SK-N-SH treated with all-trans-retinoic acid at 6 μM for 48 hours (cell line): ENCODE measurements at regions not wholly inside any gene's neighbourhood (a gene's known extent, or its start where the extent isn't known, plus 50 kb on each side); places are given as distances from the start of the nearest gene placed in this dataset.

Experiments used
- ATAC-seq: fragments of 200-7000 bp; cut with Tn5 transposase; 3 replicates; pipeline ENCODE4 v1.9.1; 2020; ENCODE audit warnings: mild to moderate bottlenecking, moderate library complexity
- ARNTL ChIP-seq: fragments of 450-650 bp; formaldehyde crosslinking; IDR thresholded peaks from 2 replicates; pipeline ENCODE4 v1.5.0; 2020; ENCODE audit warnings: low read depth, mild to moderate bottlenecking, moderate library complexity, borderline replicate concordance
- BACH2 ChIP-seq: fragments of 250-450 bp; sonication (Bioruptor Pico); IDR thresholded peaks from 2 replicates; pipeline ENCODE4 v1.9.0; 2021; ENCODE audit warnings: mild to moderate bottlenecking, borderline replicate concordance
- CSDC2 ChIP-seq: fragments of 250-450 bp; sonication (Bioruptor Pico); IDR thresholded peaks from 2 replicates; pipeline ENCODE4 v1.5.0; 2020; ENCODE audit warnings: mild to moderate bottlenecking, moderate library complexity
- ESRRG ChIP-seq: fragments of 250-450 bp; sonication (Bioruptor Pico); IDR thresholded peaks from 2 replicates; pipeline ENCODE4 v1.6.1; 2021; ENCODE audit warnings: mild to moderate bottlenecking
- ISL1 ChIP-seq: fragments of 250-450 bp; sonication (Bioruptor Pico); IDR thresholded peaks from 2 replicates; pipeline ENCODE4 v2.1.2; 2022; ENCODE audit warnings: mild to moderate bottlenecking, moderate library complexity
- OSR1 ChIP-seq: fragments of 250-450 bp; sonication (Bioruptor Pico); IDR thresholded peaks from 2 replicates; pipeline ENCODE4 v1.8.0; 2022; ENCODE audit warnings: moderate library complexity, mild to moderate bottlenecking, inconsistent platforms
- PPARA ChIP-seq: fragments of 250-450 bp; sonication (Bioruptor Pico); IDR thresholded peaks from 2 replicates; pipeline ENCODE4 v1.5.0; 2020; ENCODE audit warnings: mild to moderate bottlenecking, borderline replicate concordance
- RARB ChIP-seq: fragments of 250-450 bp; sonication (Bioruptor Pico); IDR thresholded peaks from 2 replicates; pipeline ENCODE4 v1.8.0; 2021; ENCODE audit warnings: mild to moderate bottlenecking, moderate library complexity
- SNAI2 ChIP-seq: fragments of 250-450 bp; sonication (Bioruptor Pico); IDR thresholded peaks from 2 replicates; pipeline ENCODE4 v1.5.0; 2020; ENCODE audit warnings: mild to moderate bottlenecking, moderate library complexity
- TCF4 ChIP-seq: fragments of 250-450 bp; sonication (Bioruptor Pico); IDR thresholded peaks from 2 replicates; pipeline ENCODE4 v1.8.0; 2021; ENCODE audit warnings: mild to moderate bottlenecking, moderate library complexity, borderline replicate concordance
- TOX ChIP-seq: fragments of 250-450 bp; sonication (Bioruptor Pico); IDR thresholded peaks from 2 replicates; pipeline ENCODE4 v1.8.0; 2021; ENCODE audit warnings: mild to moderate bottlenecking, moderate library complexity, borderline replicate concordance
- ZC3H10 ChIP-seq: fragments of 250-450 bp; sonication (Bioruptor Pico); IDR thresholded peaks from 2 replicates; pipeline ENCODE4 v1.5.1; 2021; ENCODE audit warnings: mild to moderate bottlenecking, moderate library complexity
- ZFP3 ChIP-seq: fragments of 250-450 bp; sonication (Bioruptor Pico); IDR thresholded peaks from 2 replicates; pipeline ENCODE4 v1.5.0; 2020; ENCODE audit warnings: mild to moderate bottlenecking, moderate library complexity
- ZFP30 ChIP-seq: fragments of 450-650 bp; formaldehyde crosslinking; IDR thresholded peaks from 2 replicates; pipeline ENCODE4 v1.5.0; 2022; ENCODE audit warnings: mild to moderate bottlenecking, moderate library complexity
- ZNF565 ChIP-seq: fragments of 450-650 bp; formaldehyde crosslinking; conservative IDR thresholded peaks from 2 replicates; pipeline ENCODE4 v1.5.0; 2020; ENCODE audit warnings: low read depth, mild to moderate bottlenecking, moderate library complexity
- ZNF70 ChIP-seq: fragments of 450-650 bp; formaldehyde crosslinking; IDR thresholded peaks from 2 replicates; pipeline ENCODE4 v1.5.0; 2020; ENCODE audit warnings: mild to moderate bottlenecking, moderate library complexity
- ZNF8 ChIP-seq: fragments of 450-650 bp; formaldehyde crosslinking; IDR thresholded peaks from 2 replicates; pipeline ENCODE4 v1.5.0; 2020; ENCODE audit warnings: mild to moderate bottlenecking, moderate library complexity
- TF ChIP-seq, protein P1 (sequence below): fragments of 250-450 bp; sonication (Bioruptor Pico); IDR thresholded peaks from 2 replicates; pipeline ENCODE4 v1.8.0; 2021; ENCODE audit warnings: low read depth, mild to moderate bottlenecking, moderate library complexity, borderline replicate concordance
- TF ChIP-seq, protein P2 (sequence below): fragments of 250-450 bp; sonication (Bioruptor Pico); IDR thresholded peaks from 2 replicates; pipeline ENCODE4 v1.5.0; 2020; ENCODE audit warnings: mild to moderate bottlenecking, moderate library complexity
- TF ChIP-seq, protein P3 (sequence below): fragments of 250-450 bp; sonication (Bioruptor Pico); IDR thresholded peaks from 2 replicates; pipeline ENCODE4 v1.5.1; 2021; ENCODE audit warnings: mild to moderate bottlenecking, moderate library complexity

DNA sequence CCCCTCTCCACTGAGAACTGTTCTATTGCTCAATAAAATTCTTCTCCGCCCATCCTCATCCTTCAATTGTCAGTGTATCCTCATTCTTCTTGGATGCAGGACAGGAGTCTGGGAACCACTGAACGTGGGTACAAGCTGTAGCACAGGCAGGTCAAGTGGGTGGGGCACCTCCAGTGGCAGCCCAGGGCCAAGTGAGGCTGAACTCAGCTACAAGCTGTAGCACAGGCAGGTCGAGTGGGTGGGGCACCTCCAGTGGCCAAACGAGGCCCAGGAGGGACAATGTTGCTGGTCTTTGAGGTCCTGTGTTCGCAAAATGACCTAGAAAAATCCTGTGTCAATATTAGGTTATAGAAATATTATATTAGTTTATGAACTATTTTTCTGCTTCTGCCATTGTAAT, 352.0 kb downstream of the TMX3 start (continued):
- TF ChIP-seq, protein P1, sequence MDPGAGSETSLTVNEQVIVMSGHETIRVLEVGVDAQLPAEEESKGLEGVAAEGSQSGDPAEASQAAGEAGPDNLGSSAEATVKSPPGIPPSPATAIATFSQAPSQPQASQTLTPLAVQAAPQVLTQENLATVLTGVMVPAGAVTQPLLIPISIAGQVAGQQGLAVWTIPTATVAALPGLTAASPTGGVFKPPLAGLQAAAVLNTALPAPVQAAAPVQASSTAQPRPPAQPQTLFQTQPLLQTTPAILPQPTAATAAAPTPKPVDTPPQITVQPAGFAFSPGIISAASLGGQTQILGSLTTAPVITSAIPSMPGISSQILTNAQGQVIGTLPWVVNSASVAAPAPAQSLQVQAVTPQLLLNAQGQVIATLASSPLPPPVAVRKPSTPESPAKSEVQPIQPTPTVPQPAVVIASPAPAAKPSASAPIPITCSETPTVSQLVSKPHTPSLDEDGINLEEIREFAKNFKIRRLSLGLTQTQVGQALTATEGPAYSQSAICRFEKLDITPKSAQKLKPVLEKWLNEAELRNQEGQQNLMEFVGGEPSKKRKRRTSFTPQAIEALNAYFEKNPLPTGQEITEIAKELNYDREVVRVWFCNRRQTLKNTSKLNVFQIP (CRISPR knock-in tag) = no peak

DNA sequence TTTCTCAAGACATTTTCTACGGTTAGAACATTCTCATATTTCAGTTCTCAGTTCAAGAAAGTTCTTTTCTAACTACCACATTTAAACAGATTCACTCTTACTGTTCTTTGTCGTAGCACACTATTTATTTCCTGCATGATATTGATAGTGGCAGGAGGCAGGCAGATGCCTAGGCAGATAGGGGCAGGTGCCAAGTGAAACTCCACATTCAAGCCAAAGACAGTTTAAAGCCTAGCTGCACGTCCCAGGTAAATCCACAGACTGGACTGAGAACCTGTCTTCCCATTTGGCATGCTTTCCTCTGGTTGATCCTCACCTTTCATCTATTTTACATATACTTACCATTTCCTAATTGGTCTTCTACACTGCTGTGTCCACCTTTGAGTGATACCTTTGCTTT, 359.3 kb downstream of the TMX3 start:
- ATAC-seq = no peak
- no peak for TF ChIP-seq TCF4 (CRISPR knock-in tag)

DNA sequence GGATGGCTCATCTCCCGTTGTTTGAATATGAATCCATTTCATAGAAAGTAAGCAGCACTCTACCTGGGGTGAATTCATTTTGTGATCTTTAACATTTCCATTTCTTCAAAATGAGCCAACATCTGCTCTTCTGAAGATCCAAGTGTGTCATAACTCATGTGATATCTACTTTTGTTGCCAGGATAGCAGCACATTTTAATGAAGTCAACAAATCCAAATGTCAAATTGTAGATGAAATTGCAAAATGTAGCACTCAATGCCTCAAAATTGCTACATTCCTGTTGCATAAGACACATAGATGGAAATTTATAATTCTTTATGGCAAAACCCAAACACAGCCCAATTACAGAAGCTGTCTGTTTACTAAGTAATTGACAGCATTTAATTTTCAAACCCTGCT, 360.7 kb downstream of the TMX3 start:
- no peak for ATAC-seq

DNA sequence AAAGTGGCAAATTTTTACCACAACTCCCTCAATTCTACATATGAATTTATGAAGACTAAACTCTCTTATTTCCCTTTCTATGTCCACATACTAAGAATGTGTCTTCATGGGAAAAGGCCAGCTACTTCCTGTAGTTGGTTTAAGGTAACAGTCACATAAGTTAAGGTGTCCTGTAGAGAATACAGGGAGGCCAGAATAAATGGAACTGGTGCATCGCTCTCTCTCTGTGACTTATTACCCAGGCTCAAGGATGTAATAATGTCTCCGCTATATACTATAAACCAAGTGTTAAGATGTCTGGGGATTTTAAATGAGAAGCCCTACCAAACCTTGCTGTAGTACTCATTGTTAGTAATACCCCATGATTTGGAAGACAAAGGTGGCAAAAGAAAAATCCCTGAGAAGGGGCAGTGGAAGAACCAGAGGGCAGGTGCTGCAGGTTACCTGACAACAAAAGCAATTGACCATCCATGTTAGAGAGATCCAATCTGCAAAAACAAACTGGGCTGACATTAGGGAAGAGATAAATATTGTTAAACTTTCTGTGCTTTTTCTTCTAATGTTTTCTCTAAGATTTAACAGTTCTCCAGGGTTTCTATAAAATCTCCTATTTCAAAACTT, 372.8 kb downstream of the TMX3 start:
- TF ChIP-seq TOX (no peak), ISL1 (CRISPR knock-in tag) (no peak), PPARA (CRISPR knock-in tag) (no peak), ESRRG (CRISPR knock-in tag) (no peak), BACH2 (CRISPR knock-in tag) (no peak), CSDC2 (CRISPR knock-in tag) (no peak), RARB (CRISPR knock-in tag) (no peak), SNAI2 (CRISPR knock-in tag) (no peak), ZFP3 (no peak), ZFP30 (CRISPR knock-in tag) (no peak), OSR1 (CRISPR knock-in tag) (no peak), ZC3H10 (CRISPR knock-in tag) (no peak), ZNF8 (CRISPR knock-in tag) (no peak), TCF4 (CRISPR knock-in tag) (no peak), ARNTL (CRISPR knock-in tag) (no peak), ZNF70 (CRISPR knock-in tag) (no peak)
- TF ChIP-seq, protein P2, sequence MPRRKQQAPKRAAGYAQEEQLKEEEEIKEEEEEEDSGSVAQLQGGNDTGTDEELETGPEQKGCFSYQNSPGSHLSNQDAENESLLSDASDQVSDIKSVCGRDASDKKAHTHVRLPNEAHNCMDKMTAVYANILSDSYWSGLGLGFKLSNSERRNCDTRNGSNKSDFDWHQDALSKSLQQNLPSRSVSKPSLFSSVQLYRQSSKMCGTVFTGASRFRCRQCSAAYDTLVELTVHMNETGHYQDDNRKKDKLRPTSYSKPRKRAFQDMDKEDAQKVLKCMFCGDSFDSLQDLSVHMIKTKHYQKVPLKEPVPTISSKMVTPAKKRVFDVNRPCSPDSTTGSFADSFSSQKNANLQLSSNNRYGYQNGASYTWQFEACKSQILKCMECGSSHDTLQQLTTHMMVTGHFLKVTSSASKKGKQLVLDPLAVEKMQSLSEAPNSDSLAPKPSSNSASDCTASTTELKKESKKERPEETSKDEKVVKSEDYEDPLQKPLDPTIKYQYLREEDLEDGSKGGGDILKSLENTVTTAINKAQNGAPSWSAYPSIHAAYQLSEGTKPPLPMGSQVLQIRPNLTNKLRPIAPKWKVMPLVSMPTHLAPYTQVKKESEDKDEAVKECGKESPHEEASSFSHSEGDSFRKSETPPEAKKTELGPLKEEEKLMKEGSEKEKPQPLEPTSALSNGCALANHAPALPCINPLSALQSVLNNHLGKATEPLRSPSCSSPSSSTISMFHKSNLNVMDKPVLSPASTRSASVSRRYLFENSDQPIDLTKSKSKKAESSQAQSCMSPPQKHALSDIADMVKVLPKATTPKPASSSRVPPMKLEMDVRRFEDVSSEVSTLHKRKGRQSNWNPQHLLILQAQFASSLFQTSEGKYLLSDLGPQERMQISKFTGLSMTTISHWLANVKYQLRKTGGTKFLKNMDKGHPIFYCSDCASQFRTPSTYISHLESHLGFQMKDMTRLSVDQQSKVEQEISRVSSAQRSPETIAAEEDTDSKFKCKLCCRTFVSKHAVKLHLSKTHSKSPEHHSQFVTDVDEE = no peak
- TF ChIP-seq, protein P1 (CRISPR knock-in tag) = no peak
- ATAC-seq = no peak

More for the DNA sequence above, 360.7 kb downstream of the TMX3 start:
- TF ChIP-seq ISL1 (CRISPR knock-in tag) (no peak), ESRRG (CRISPR knock-in tag) (no peak), ZNF565 (no peak), CSDC2 (CRISPR knock-in tag) (no peak)
- TF ChIP-seq, all 23 proteins: peak for 0

GRCh38 chr18:68340606-68341005, 374.3 kb downstream of the TMX3 start:
- TF ChIP-seq OSR1 (CRISPR knock-in tag) = no peak
- ATAC-seq = no peak

GRCh38 chr18:68330658-68331057, 384.2 kb downstream of the TMX3 start:
- no peak for ATAC-seq

More at GRCh38 chr18:68330658-68331057, 384.2 kb downstream of the TMX3 start:
- TF ChIP-seq BACH2 (CRISPR knock-in tag) (no peak), ZNF70 (CRISPR knock-in tag) (no peak), ZC3H10 (CRISPR knock-in tag) (no peak), ZNF565 (no peak), ISL1 (CRISPR knock-in tag) (no peak), ARNTL (CRISPR knock-in tag) (no peak), ZNF8 (CRISPR knock-in tag) (no peak), TOX (no peak)
- TF ChIP-seq, protein P2 = no peak
- TF ChIP-seq, protein P3, sequence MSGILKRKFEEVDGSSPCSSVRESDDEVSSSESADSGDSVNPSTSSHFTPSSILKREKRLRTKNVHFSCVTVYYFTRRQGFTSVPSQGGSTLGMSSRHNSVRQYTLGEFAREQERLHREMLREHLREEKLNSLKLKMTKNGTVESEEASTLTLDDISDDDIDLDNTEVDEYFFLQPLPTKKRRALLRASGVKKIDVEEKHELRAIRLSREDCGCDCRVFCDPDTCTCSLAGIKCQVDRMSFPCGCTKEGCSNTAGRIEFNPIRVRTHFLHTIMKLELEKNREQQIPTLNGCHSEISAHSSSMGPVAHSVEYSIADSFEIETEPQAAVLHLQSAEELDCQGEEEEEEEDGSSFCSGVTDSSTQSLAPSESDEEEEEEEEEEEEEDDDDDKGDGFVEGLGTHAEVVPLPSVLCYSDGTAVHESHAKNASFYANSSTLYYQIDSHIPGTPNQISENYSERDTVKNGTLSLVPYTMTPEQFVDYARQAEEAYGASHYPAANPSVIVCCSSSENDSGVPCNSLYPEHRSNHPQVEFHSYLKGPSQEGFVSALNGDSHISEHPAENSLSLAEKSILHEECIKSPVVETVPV (CRISPR knock-in tag) = no peak
